GM19397 (cell line): ENCODE measurements at regions not wholly inside any gene's neighbourhood (a gene's known extent, or its start where the extent isn't known, plus 50 kb on each side); places are given as distances from the start of the nearest gene placed in this dataset.

Experiments
- ATAC-seq: cut with Tn5 transposase; IDR thresholded peaks from one replicate; pipeline ENCODE4 v1.9.1; 2021; ENCODE audit warnings: mild to moderate bottlenecking, moderate library complexity; ENCODE audit not compliant: unreplicated experiment

GRCh38 chr10:118501637-118502440 lies 93.6 kb downstream of the PRLHR start:
- no peak for ATAC-seq

- no peak for ATAC-seq
Observed at GRCh38 chr10:118501171-118501570, 94.3 kb downstream of the PRLHR start.

GRCh38 chr10:118500477-118501104 lies 94.9 kb downstream of the PRLHR start:
- ATAC-seq, result no peak

GRCh38 chr10:118499186-118499585 lies 96.3 kb downstream of the PRLHR start:
- no peak for ATAC-seq

- no peak for ATAC-seq
Observed at GRCh38 chr10:118498623-118499022, 96.8 kb downstream of the PRLHR start.

GRCh38 chr10:118497227-118497626 lies 98.2 kb downstream of the PRLHR start:
- ATAC-seq, result no peak

- no peak for ATAC-seq
Observed at GRCh38 chr10:118496525-118496924, 98.9 kb downstream of the PRLHR start.

GRCh38 chr10:118495499-118495898 lies 99.9 kb downstream of the PRLHR start:
- no peak for ATAC-seq

GRCh38 chr10:118491055-118491454 lies 104.4 kb downstream of the PRLHR start:
- no peak for ATAC-seq

- no peak for ATAC-seq
Observed at GRCh38 chr10:118488710-118489497, 106.5 kb downstream of the PRLHR start.

- no peak for ATAC-seq
Observed at GRCh38 chr10:118485641-118486040, 109.8 kb downstream of the PRLHR start.

- ATAC-seq, result no peak
Observed at GRCh38 chr10:118484152-118484871, 111.1 kb downstream of the PRLHR start.

GRCh38 chr10:118483496-118483895 lies 112.0 kb downstream of the PRLHR start:
- no peak for ATAC-seq

- ATAC-seq, result no peak
Observed at GRCh38 chr10:118482393-118483331, 112.8 kb downstream of the PRLHR start.

- no peak for ATAC-seq
Observed at GRCh38 chr10:118481871-118482270, 113.6 kb downstream of the PRLHR start.

GRCh38 chr10:118475214-118475613 lies 120.2 kb downstream of the PRLHR start:
- ATAC-seq, result no peak

GRCh38 chr10:118474111-118474510 lies 121.3 kb downstream of the PRLHR start:
- no peak for ATAC-seq

- no peak for ATAC-seq
Observed at GRCh38 chr10:118473305-118473960, 122.0 kb downstream of the PRLHR start.
